GM13976 (cell line): ENCODE measurements at regions not wholly inside any gene's neighbourhood (a gene's known extent, or its start where the extent isn't known, plus 50 kb on each side); places are given as distances from the start of the nearest gene placed in this dataset.

Source experiments
- DNase-seq: peaks from one replicate; pipeline ENCODE4 v3.0.0; 2012; ENCODE audit warnings: low spot score
- in situ Hi-C: fragments of 300-500 bp; cut with MboI; formaldehyde crosslinking; loops from one replicate; pipeline ENCODE4 v1.12.0; 2022; ENCODE audit warnings: low sequenced_read_pairs, mixed read lengths, inconsistent platforms; ENCODE audit not compliant: unreplicated experiment
- TF ChIP-seq, protein P1 (sequence below): IDR thresholded peaks from 2 replicates; pipeline ENCODE4 v1.5.1; 2012; ENCODE audit warnings: borderline replicate concordance, mild to moderate bottlenecking; ENCODE audit not compliant: insufficient read depth; ENCODE audit errors: extremely low read depth, missing control alignments, control extremely low read depth

DNA sequence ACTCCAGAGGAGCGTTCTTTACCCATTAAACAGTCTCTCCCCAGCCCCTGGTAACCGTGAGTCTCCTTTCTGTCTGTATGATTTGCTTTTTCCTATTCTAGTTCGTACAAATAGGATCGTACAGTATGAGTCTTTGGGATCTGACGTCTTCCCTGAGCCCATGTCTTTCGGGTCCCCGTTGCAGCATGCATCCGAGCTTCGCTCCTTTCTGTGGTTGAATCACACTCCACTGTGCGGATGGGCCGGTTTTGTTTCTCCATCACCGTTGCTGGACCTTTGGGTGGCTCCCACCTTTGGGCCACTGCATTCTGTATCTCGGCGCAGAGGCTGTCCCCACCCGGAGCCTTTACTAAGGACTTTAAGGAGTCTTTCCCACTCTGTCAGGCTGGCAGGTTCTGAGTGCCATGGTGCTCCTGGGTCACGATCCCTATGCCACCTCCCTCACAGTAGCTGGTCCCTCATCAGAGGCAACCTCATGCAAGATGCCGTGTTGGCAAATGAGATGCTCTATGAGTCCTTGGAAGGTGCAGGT is 145.7 kb upstream of the COL5A1 start:
- TF ChIP-seq, protein P1, sequence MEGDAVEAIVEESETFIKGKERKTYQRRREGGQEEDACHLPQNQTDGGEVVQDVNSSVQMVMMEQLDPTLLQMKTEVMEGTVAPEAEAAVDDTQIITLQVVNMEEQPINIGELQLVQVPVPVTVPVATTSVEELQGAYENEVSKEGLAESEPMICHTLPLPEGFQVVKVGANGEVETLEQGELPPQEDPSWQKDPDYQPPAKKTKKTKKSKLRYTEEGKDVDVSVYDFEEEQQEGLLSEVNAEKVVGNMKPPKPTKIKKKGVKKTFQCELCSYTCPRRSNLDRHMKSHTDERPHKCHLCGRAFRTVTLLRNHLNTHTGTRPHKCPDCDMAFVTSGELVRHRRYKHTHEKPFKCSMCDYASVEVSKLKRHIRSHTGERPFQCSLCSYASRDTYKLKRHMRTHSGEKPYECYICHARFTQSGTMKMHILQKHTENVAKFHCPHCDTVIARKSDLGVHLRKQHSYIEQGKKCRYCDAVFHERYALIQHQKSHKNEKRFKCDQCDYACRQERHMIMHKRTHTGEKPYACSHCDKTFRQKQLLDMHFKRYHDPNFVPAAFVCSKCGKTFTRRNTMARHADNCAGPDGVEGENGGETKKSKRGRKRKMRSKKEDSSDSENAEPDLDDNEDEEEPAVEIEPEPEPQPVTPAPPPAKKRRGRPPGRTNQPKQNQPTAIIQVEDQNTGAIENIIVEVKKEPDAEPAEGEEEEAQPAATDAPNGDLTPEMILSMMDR, result no peak
- in situ Hi-C loops, result no loop called here
- DNase-seq, result no peak

DNA sequence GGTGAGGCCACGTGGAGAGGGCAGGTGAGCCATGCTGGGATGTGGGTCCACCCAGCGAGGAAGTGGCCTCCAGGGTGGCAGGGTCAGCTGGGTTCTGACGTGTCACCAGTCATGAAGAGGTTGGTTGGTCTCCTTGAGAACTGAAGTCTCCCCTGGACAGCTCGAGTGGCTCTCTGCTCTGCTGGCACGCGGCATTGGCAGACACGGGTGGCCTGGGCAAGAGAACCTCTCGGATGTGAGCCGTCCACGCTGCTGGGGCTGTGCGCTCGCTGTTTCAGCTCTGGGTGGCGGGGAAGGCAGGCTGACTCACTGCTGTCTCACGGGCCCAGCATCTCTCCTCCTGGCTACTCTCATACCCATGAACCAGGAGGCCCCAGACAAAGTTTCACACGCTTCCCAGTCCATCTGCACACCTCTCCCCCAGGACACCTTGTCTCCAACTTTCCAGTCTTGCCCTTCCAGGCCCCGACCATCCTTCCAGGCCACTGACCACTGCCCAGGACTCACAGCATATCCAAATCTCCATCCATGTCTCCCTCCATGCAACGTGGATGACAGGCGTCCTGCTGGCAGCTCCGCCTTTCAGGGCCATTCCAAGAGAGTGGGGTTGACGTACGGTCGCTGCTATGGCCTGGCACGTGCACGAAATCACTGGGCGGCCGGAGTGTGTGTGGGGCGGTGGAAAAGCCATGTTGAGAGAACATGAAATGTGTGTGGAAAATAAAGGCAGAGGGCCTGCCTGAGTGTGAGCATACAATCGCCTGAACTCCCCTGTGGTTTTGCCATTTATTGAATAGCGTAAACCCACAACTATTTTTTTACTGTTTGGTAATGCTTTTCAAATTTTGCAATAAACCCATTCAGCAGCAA is 145.0 kb upstream of the COL5A1 start:
- in situ Hi-C loops, result no loop called here
- no peak for DNase-seq
- TF ChIP-seq, protein P1, result no peak

DNA sequence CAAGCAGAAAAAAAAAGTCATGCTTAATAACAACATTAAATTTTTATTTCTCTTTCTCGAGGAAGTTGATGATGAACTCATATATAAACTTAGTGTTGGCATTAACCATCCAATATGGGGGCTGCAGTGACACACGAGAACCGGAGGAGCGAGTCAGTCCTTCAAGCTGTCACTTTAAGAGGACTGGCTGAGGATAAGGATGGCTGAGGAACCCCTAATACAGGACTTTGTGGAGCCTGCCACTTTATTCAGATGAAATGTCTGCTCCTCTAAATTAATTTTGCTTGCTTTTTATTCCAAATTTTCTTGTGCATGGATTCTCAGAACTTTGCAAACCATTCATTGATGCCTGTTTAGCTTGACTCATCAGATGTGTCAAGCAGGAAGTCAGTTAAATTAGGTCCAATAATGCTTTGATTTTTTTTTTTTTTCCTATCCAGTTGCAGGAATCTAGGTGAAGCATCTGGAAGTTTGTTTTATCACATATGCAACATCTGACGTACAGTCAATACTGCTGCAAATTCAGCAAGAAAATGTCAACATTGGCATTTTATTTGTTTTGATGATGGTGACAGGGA is 144.2 kb upstream of the COL5A1 start:
- in situ Hi-C loops, result no loop called here
- TF ChIP-seq, protein P1, result no peak
- DNase-seq, result no peak

DNA sequence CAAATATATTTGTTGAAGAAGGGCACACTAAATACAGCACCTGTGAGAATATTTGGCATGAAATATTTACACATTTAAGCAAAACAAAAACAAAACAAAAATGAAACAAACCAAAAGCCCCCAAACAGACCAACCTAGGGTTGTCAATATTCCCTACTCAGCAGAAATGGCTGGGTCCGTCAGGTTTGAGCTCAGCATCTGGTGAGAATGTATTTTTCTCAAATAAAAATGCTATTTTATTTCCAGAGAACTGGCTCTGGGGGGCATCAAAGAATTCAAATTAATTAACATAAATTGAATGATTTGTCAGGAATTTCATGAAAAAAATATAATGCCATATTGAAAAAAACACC is 142.8 kb upstream of the COL5A1 start:
- TF ChIP-seq, protein P1, result no peak
- no peak for DNase-seq
- in situ Hi-C loops, result no loop called here

DNA sequence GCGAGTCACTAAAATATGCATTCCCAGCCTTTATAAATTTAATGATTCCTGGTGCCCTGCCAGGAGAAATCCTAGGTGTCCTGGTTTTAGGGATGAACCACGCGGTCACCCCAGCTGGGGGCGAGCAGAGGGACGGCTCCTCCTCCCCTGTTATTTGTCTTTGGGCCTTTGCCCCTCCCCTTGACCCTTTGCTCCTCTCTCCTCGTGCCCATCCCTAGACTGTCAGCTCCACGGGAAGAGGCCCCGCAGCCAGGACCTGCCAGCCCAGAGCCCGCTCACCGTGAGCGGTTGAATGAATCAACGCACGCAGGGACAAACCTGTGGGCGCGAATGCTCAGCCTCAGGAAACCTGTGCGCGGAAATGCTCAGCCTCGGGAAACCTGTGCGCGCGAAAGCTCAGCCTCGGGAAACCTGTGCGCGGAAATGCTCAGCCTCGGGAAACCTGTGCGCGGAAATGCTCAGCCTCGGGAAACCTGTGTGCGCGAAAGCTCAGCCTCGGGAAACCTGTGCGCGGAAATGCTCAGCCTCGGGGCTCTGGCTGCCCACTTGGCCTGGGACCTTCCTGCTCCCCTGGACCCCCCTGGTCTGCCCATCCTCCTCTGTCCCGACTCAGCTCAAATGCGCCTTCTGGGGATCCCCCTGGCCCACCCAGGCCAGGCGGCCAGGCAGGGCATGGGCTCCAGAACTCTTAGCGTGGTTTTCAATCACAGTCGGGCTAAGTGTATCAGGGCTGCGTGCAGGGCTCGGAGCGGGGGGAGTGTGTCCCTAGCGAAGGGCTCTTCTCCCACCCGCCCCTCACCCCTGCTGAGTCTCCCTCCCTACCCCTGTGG is 140.5 kb upstream of the COL5A1 start:
- no peak for DNase-seq
- TF ChIP-seq, protein P1, result no peak
- in situ Hi-C loops, result no loop called here

DNA sequence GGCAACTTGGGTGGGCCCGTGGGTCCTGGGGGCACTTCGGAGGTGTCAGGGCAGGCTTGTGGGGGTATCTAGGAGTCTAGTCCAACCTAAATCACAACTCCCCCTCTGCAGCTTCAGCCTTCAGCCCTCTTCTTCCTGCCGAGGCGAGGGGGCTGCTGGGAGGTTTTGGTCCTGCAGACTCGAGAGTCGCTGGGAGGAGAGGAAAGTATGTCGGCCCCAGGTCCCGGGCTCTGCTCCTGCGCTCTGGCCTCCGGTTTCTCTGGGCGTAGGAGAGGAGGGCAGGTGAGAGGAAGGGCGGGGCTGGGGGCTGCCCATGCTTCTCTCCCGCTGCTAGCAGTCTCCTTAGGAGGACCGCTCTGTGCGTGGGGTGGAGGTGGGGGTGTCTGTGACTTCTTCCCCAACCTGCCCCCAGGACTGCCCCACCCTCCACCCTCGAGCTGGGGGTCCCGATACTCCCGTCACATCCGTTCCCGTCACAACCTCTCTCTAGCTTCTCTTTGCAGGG is 139.8 kb upstream of the COL5A1 start:
- no peak for DNase-seq
- in situ Hi-C loops, result no loop called here
- TF ChIP-seq, protein P1, result no peak
